Astrocyte of the spinal cord (primary cell): ENCODE measurements at regions not wholly inside any gene's neighbourhood (a gene's known extent, or its start where the extent isn't known, plus 50 kb on each side); places are given as distances from the start of the nearest gene placed in this dataset.
A peak's percentile ranks its signal among the peaks of the same experiment; 100 is the strongest.

Experiments used
- DNase-seq: peaks from one replicate; pipeline ENCODE4 v3.0.0; 2011; ENCODE audit warnings: low read depth, low spot score
- H3K4me3 ChIP-seq: 2 replicates; pipeline ENCODE4 v1.5.1; 2011; ENCODE audit warnings: low read depth, mild to moderate bottlenecking, low read length, moderate library complexity
- in situ Hi-C: cut with HindIII; loops from 2 replicates; pipeline ENCODE4 v1.10.0; 2017; ENCODE audit warnings: low sequenced_read_pairs
- TF ChIP-seq, protein P1 (sequence below): IDR thresholded peaks from 2 replicates; pipeline ENCODE4 v1.5.1; 2012; ENCODE audit warnings: low read depth, mild to moderate bottlenecking, low read length, inconsistent platforms

DNA sequence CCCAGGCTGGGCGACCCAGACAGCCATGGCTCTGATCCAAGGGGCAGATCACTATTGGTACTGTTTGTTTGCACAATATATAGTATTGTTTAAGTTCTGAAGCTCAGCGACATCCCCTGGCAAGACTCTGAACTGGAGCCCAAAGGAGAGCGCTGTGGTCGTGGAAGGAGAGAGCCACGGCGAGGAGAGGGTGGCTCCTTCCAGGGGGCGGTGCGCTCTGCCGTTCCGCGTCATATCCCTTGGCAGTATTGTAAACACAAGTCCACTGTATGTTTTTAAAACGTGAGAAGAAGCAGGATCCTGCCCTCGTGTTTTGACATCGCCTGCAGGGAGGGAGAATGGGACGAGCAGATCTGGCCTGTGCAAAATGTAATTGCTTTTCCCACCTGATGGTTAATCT is 185.5 kb downstream of the RAB28 start:
- in situ Hi-C loops = no loop called here
- no peak overlapping the region for H3K4me3 ChIP-seq
- peak; percentile 15 for DNase-seq
- TF ChIP-seq, protein P1, sequence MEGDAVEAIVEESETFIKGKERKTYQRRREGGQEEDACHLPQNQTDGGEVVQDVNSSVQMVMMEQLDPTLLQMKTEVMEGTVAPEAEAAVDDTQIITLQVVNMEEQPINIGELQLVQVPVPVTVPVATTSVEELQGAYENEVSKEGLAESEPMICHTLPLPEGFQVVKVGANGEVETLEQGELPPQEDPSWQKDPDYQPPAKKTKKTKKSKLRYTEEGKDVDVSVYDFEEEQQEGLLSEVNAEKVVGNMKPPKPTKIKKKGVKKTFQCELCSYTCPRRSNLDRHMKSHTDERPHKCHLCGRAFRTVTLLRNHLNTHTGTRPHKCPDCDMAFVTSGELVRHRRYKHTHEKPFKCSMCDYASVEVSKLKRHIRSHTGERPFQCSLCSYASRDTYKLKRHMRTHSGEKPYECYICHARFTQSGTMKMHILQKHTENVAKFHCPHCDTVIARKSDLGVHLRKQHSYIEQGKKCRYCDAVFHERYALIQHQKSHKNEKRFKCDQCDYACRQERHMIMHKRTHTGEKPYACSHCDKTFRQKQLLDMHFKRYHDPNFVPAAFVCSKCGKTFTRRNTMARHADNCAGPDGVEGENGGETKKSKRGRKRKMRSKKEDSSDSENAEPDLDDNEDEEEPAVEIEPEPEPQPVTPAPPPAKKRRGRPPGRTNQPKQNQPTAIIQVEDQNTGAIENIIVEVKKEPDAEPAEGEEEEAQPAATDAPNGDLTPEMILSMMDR = no peak

DNA sequence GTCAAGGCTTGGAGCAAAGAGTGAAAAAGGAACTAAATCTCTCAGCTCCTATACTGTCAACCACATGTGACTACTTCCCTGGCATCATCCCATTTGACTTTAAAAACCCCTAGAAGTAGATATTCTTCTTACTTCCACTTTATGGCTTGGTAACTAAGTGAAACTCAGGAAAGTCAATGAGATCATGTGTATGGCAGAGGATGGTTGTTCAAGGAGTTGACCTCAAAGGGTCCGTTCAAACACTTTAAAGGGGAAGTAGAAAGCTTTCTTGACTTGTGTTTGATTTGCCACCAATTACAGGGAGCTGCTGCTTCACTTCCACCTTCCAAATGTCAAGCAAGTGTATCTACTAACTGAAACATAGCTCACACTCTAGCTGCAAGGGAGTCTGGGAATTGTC is 187.2 kb downstream of the RAB28 start:
- TF ChIP-seq, protein P1 = no peak
- DNase-seq = no peak
- in situ Hi-C loops = no loop called here
- no peak overlapping the region for H3K4me3 ChIP-seq

DNA sequence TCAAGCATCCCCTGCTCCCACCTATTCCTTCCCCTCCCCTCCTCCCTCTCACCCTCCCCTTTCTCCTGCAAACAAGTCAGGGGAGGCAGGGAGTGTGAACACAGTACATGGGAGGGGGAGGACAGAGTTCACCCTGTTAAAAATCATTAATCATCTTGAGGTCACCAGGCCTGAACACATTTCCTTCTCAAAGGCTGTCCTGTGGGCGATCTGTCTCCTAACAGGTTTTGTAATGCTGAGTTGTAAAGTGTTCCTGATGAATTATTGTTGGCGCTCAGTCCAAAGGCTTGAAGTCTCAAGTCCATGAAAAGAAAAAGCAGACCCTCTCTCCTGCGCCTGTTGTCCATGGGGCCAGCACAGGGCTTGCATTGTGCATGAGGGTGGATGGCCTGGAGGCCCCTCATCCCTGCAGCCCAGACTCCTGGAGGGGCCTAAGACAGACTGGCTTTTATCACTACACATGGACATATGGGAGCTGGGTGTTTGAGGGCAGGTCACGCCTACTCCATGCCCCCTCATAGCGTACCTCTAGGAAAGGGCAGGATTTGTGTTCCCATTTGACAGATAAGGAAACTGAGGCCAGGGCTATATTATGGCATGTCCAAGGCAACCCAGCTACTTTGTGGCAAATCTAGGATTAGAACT is 189.1 kb downstream of the RAB28 start:
- H3K4me3 ChIP-seq = no peak overlapping the region
- TF ChIP-seq, protein P1 = no peak
- in situ Hi-C loops = no loop called here
- DNase-seq = no peak

DNA sequence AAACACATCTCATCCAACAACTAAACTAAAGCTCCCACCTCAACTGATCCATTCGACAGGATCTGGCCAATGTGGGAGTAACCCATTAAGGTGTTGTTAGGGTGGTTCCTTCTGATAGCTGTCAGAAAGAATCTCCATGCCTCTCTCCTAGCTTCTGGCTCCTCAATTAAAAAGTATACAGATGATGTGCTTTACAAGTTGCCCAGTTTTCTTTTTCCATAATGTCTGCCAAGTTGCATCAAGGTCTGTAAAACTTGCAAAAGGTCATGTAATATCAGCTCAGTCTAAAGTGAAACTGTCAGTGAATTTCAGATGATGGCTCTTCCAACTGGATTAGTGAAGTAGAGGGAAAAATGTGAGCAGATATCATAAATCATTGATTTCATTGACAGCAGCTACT is 191.8 kb downstream of the RAB28 start:
- TF ChIP-seq, protein P1 = no peak
- in situ Hi-C loops = no loop called here
- DNase-seq = no peak
- no peak overlapping the region for H3K4me3 ChIP-seq

DNA sequence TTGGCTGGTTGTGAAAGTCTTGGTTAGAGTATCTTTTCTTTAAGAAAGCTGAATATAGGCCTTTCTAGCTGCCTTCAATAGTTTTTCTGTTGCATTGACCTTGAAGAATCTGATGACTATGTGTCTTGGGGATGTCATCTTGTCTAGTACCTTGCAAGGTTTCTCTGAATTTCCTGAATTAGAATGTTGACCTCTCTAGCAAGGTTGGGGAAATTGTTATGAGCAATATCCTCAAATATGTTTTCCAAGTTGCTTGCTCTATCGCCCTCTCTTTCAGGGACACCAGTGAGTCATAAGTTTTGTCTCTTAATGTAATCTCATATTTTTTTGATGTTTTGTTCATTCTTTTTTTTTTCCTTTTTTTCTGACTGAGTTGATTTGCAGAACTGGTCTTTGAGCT is 194.7 kb downstream of the RAB28 start:
- TF ChIP-seq, protein P1 = no peak
- peak; percentile 64 for DNase-seq
- in situ Hi-C loops = no loop called here
- H3K4me3 ChIP-seq = no peak overlapping the region

DNA sequence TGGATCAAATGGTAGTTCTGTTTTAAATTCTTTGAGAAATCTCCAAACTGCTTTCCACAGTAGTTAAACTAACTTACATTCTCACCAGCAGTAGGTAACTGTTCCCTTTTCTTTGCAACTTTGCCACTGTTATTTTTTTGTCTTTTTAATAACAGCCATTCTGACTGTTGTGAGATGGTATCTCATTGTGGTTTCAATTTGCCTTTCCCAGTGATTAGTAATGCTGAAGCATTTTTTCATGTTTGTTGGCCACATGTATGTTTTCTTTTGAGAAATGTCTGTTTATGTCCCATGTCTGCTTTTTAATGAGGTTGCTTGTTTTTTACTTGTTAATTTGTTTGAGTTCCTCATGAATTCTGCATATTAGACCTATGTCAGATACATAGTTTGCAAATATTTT is 198.8 kb downstream of the RAB28 start:
- no peak overlapping the region for H3K4me3 ChIP-seq
- TF ChIP-seq, protein P1 = no peak
- no peak for DNase-seq
- in situ Hi-C loops = no loop called here

DNA sequence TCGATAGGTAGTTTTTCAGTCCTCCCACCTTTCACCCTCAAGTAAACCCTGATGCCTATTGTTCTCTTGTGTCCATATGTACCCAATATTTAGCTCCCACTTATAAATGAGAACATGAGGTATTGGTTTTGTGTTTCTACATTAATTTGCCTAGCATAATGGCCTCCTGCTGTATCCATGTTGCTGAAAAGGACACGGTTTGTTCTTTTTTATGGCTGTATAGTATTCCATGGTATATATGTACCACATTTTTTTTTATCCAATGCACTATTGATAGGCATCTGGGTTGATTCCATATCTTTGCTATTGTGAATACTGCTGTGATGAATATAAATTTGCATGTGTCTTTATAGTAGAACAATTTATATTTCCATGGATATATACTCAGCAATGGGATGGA is 199.2 kb downstream of the RAB28 start:
- TF ChIP-seq, protein P1 = no peak
- DNase-seq = no peak
- in situ Hi-C loops = no loop called here
- H3K4me3 ChIP-seq = no peak overlapping the region
